HEK293 (cell line): ENCODE measurements at regions not wholly inside any gene's neighbourhood (a gene's known extent, or its start where the extent isn't known, plus 50 kb on each side); places are given as distances from the start of the nearest gene placed in this dataset.

Source experiments
- CTCF ChIA-PET: fragments of 350-600 bp; formaldehyde crosslinking; extraction: SDS; loops from one replicate; lab custom pipeline; 2021; ENCODE audit warnings: antibody characterized with exemption; lab: Yijun Ruan, JAX
- POLR2A ChIA-PET: fragments of 300-600 bp; formaldehyde crosslinking; extraction: SDS; loops from one replicate; lab custom pipeline; 2020; ENCODE audit warnings: antibody characterized with exemption, inconsistent platforms; lab: Yijun Ruan, JAX
- H3K27ac ChIP-seq: fragments of 200-500 bp; sonication (Bioruptor generic); 2 replicates; pipeline ENCODE4 v1.5.1; 2014; ENCODE audit warnings: low read depth, low read length, control low read depth, inconsistent platforms; ENCODE audit errors: extremely low read depth
- H3K36me3 ChIP-seq, 2 experiments: fragments of 200-500 bp in 1 of 2; sonication (Bioruptor generic) in 1 of 2; 1 replicate in 1 of 2; 2 replicates in 1 of 2; pipeline ENCODE4 v1.5.1; 2014 to 2017; ENCODE audit warnings: inconsistent platforms in 2 of 2, low read length in 2 of 2; ENCODE audit not compliant: control insufficient read depth in 2 of 2, insufficient read depth in 1 of 2
- H3K4me1 ChIP-seq: fragments of 200-500 bp; sonication (Bioruptor generic); 2 replicates; pipeline ENCODE4 v1.5.1; 2014; ENCODE audit warnings: mild to moderate bottlenecking, low read length, inconsistent platforms; ENCODE audit not compliant: control insufficient read depth, insufficient read depth
- H3K4me3 ChIP-seq: 2 replicates; pipeline ENCODE4 v1.5.1; 2011; ENCODE audit warnings: low read depth, mild to moderate bottlenecking, control low read depth, low read length, moderate library complexity
- H3K9me3 ChIP-seq: fragments of 200-500 bp; sonication (Bioruptor generic); 2 replicates; pipeline ENCODE4 v1.5.1; 2014; ENCODE audit warnings: low read depth, low read length, inconsistent platforms; ENCODE audit not compliant: control insufficient read depth, insufficient read depth
- GLIS2 ChIP-seq: fragments of 450-650 bp; formaldehyde crosslinking; IDR thresholded peaks from 2 replicates; pipeline ENCODE4 v1.5.1; 2016; ENCODE audit warnings: missing biosample characterization, missing genetic modification characterization
- MYNN ChIP-seq: fragments of 450-650 bp; formaldehyde crosslinking; IDR thresholded peaks from 2 replicates; pipeline ENCODE4 v1.5.1; 2016; ENCODE audit warnings: missing biosample characterization, missing genetic modification characterization, borderline replicate concordance
- OVOL3 ChIP-seq: fragments of 450-650 bp; formaldehyde crosslinking; IDR thresholded peaks from 2 replicates; pipeline ENCODE4 v1.5.1; 2016; ENCODE audit warnings: missing biosample characterization, missing genetic modification characterization
- PRDM10 ChIP-seq: fragments of 450-650 bp; formaldehyde crosslinking; IDR thresholded peaks from 2 replicates; pipeline ENCODE4 v1.5.1; 2016; ENCODE audit warnings: missing biosample characterization, missing genetic modification characterization
- RBAK ChIP-seq: fragments of 450-650 bp; formaldehyde crosslinking; IDR thresholded peaks from 2 replicates; pipeline ENCODE4 v1.5.1; 2016; ENCODE audit warnings: missing biosample characterization, missing genetic modification characterization
- SCRT2 ChIP-seq: fragments of 450-650 bp; formaldehyde crosslinking; IDR thresholded peaks from 2 replicates; pipeline ENCODE4 v1.5.1; 2016; ENCODE audit warnings: missing biosample characterization, missing genetic modification characterization
- SETDB1 ChIP-seq: IDR thresholded peaks from one replicate; pipeline ENCODE4 v1.6.1; 2017; ENCODE audit warnings: mild to moderate bottlenecking, low read length, moderate library complexity, mixed read lengths; ENCODE audit not compliant: insufficient read length
- SP2 ChIP-seq: fragments of 450-650 bp; formaldehyde crosslinking; IDR thresholded peaks from 2 replicates; pipeline ENCODE4 v1.5.1; 2016; ENCODE audit warnings: missing biosample characterization, missing genetic modification characterization
- TSHZ1 ChIP-seq: fragments of 450-650 bp; formaldehyde crosslinking; IDR thresholded peaks from 2 replicates; pipeline ENCODE4 v1.5.1; 2016; ENCODE audit warnings: missing biosample characterization, missing genetic modification characterization, borderline replicate concordance
- YY1 ChIP-seq: fragments of 450-650 bp; formaldehyde crosslinking; IDR thresholded peaks from 2 replicates; pipeline ENCODE4 v1.5.1; 2018; ENCODE audit warnings: missing biosample characterization, missing genetic modification characterization
- ZBTB20 ChIP-seq: fragments of 450-650 bp; formaldehyde crosslinking; IDR thresholded peaks from 2 replicates; pipeline ENCODE4 v1.5.1; 2016; ENCODE audit warnings: missing biosample characterization, missing genetic modification characterization
- ZFP69B ChIP-seq: fragments of 450-650 bp; formaldehyde crosslinking; IDR thresholded peaks from 2 replicates; pipeline ENCODE4 v1.5.1; 2016; ENCODE audit warnings: missing biosample characterization, missing genetic modification characterization
- ZNF148 ChIP-seq: fragments of 450-650 bp; formaldehyde crosslinking; IDR thresholded peaks from 2 replicates; pipeline ENCODE4 v1.5.0; 2017; ENCODE audit warnings: missing biosample characterization, missing genetic modification characterization, borderline replicate concordance
- ZNF214 ChIP-seq: fragments of 450-650 bp; formaldehyde crosslinking; IDR thresholded peaks from 2 replicates; pipeline ENCODE4 v1.5.1; 2017; ENCODE audit warnings: missing biosample characterization, mild to moderate bottlenecking, missing genetic modification characterization, borderline replicate concordance
- ZNF26 ChIP-seq: fragments of 450-650 bp; formaldehyde crosslinking; IDR thresholded peaks from 2 replicates; pipeline ENCODE4 v1.5.1; 2016; ENCODE audit warnings: missing biosample characterization, missing genetic modification characterization
- ZNF416 ChIP-seq: fragments of 450-650 bp; formaldehyde crosslinking; IDR thresholded peaks from 2 replicates; pipeline ENCODE4 v1.5.1; 2016; ENCODE audit warnings: missing biosample characterization, missing genetic modification characterization
- ZNF423 ChIP-seq: fragments of 450-650 bp; formaldehyde crosslinking; IDR thresholded peaks from 2 replicates; pipeline ENCODE4 v1.5.1; 2016; ENCODE audit warnings: missing biosample characterization, missing genetic modification characterization
- ZNF433 ChIP-seq: fragments of 450-650 bp; formaldehyde crosslinking; IDR thresholded peaks from 2 replicates; pipeline ENCODE4 v1.5.1; 2016; ENCODE audit warnings: missing biosample characterization, missing genetic modification characterization, low read depth
- ZNF561 ChIP-seq: fragments of 450-650 bp; IDR thresholded peaks from 2 replicates; pipeline ENCODE4 v1.5.1; 2018; ENCODE audit warnings: missing biosample characterization, missing genetic modification characterization, borderline replicate concordance
- ZNF571 ChIP-seq: fragments of 450-650 bp; formaldehyde crosslinking; IDR thresholded peaks from 2 replicates; pipeline ENCODE4 v1.5.0; 2017; ENCODE audit warnings: missing biosample characterization, missing genetic modification characterization
- ZNF596 ChIP-seq: fragments of 450-650 bp; IDR thresholded peaks from 2 replicates; pipeline ENCODE4 v1.5.0; 2018; ENCODE audit warnings: missing biosample characterization, mild to moderate bottlenecking, missing genetic modification characterization, moderate library complexity
- ZNF621 ChIP-seq: fragments of 450-650 bp; formaldehyde crosslinking; IDR thresholded peaks from 2 replicates; pipeline ENCODE4 v1.5.1; 2017; ENCODE audit warnings: missing biosample characterization, missing genetic modification characterization
- ZNF707 ChIP-seq: fragments of 450-650 bp; formaldehyde crosslinking; IDR thresholded peaks from 2 replicates; pipeline ENCODE4 v1.5.1; 2016; ENCODE audit warnings: missing biosample characterization, missing genetic modification characterization
- TF ChIP-seq, protein P1 (sequence below): fragments of 450-650 bp; formaldehyde crosslinking; IDR thresholded peaks from 2 replicates; pipeline ENCODE4 v1.5.1; 2016; ENCODE audit warnings: missing biosample characterization, missing genetic modification characterization

- H3K4me3 ChIP-seq = no peak overlapping the region
- H3K4me1 ChIP-seq = peaks cover 7% of the 10 kb centered on the region; the same call in 1 of the 2 replicates
- POLR2A ChIA-PET = interaction anchor here (0.7 kb wide), 1 partner anchor 327 kb away, joined by 3 read pairs; no protein-coding TSS in a partner anchor
- TF ChIP-seq ZFP69B (no peak), ZNF707 (tag by site-specific recombination) (no peak), YY1 (tag by site-specific recombination) (no peak), ZNF26 (no peak), ZNF433 (no peak), MYNN (tag by site-specific recombination) (no peak), SETDB1 (no peak), PRDM10 (tag by site-specific recombination) (no peak), SP2 (no peak), ZNF621 (tag by site-specific recombination) (no peak), ZNF416 (no peak), ZNF596 (tag by site-specific recombination) (no peak), SCRT2 (tag by site-specific recombination) (no peak)
- CTCF ChIA-PET = interaction anchor here (0.6 to 0.8 kb wide), 2 partner anchors 42 to 1375 kb away, joined by 3 to 5 read pairs; no protein-coding TSS in a partner anchor
- no peaks in the 10 kb centered on the region for H3K9me3 ChIP-seq
- H3K27ac ChIP-seq = no peak overlapping the region
- no peaks in the 10 kb centered on the region for H3K36me3 ChIP-seq
Observed at GRCh38 chr7:13155188-13155587, 467.8 kb downstream of the ARL4A start.

DNA sequence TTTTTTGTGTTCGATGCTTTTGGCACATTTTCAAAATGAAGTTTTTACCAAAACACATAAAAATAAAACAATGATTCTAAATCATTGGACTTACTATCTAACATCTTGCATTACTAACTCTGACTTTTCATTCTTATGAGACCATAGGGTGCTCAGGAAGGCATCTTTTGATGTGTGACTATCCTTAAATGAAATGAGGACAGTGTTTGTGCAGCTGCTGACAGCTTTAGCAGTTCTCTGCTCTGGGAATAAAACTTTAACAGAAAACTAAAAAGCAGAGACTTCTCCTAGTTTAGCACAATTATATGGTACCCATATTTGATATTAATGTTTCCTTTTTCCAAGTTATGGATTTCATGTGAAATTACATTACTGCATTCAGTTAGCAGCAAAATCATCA is 471.6 kb downstream of the ARL4A start:
- no peak overlapping the region for H3K27ac ChIP-seq
- 0 out of 2 replicates have a peak, but pooled peaks cover 4% of the 10 kb centered on the region for H3K4me1 ChIP-seq
- no peak overlapping the region for H3K4me3 ChIP-seq
- ChIA-PET POLR2A (no interaction called here), CTCF (interaction anchor here (1.4 kb wide), 1 partner anchor 473 kb away, joined by 4 read pairs; no protein-coding TSS in a partner anchor)
- H3K9me3 ChIP-seq = no peaks in the 10 kb centered on the region
- no peaks in the 10 kb centered on the region for H3K36me3 ChIP-seq
- TF ChIP-seq ZNF561 (tag by site-specific recombination) = no peak
- TF ChIP-seq ZBTB20 (tag by site-specific recombination) = no peak
- TF ChIP-seq ZFP69B = no peak
- TF ChIP-seq ZNF423 = no peak
- TF ChIP-seq, protein P1, sequence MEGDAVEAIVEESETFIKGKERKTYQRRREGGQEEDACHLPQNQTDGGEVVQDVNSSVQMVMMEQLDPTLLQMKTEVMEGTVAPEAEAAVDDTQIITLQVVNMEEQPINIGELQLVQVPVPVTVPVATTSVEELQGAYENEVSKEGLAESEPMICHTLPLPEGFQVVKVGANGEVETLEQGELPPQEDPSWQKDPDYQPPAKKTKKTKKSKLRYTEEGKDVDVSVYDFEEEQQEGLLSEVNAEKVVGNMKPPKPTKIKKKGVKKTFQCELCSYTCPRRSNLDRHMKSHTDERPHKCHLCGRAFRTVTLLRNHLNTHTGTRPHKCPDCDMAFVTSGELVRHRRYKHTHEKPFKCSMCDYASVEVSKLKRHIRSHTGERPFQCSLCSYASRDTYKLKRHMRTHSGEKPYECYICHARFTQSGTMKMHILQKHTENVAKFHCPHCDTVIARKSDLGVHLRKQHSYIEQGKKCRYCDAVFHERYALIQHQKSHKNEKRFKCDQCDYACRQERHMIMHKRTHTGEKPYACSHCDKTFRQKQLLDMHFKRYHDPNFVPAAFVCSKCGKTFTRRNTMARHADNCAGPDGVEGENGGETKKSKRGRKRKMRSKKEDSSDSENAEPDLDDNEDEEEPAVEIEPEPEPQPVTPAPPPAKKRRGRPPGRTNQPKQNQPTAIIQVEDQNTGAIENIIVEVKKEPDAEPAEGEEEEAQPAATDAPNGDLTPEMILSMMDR (tag by site-specific recombination) = no peak
- no peak for TF ChIP-seq RBAK (tag by site-specific recombination)
- TF ChIP-seq ZNF148 (tag by site-specific recombination) = no peak
- TF ChIP-seq TSHZ1 (tag by site-specific recombination) = no peak
- TF ChIP-seq ZNF571 (tag by site-specific recombination) = no peak
- TF ChIP-seq ZNF214 (tag by site-specific recombination) = no peak
- TF ChIP-seq OVOL3 (tag by site-specific recombination) = no peak
- TF ChIP-seq GLIS2 (tag by site-specific recombination) = no peak
